GM10248 (cell line): ENCODE measurements at regions not wholly inside any gene's neighbourhood (a gene's known extent, or its start where the extent isn't known, plus 50 kb on each side); places are given as distances from the start of the nearest gene placed in this dataset.

ENCODE experiments used
- CTCF ChIA-PET: fragments of 300-600 bp; sonication (Branson Sonifier 250); formaldehyde crosslinking; extraction: SDS; loops from one replicate; lab custom pipeline; 2021; ENCODE audit warnings: antibody characterized with exemption; lab: Yijun Ruan, JAX
- POLR2A ChIA-PET: fragments of 350-650 bp; sonication (Branson Sonifier 250); formaldehyde crosslinking; extraction: SDS; loops from one replicate; lab custom pipeline; 2020; ENCODE audit warnings: antibody characterized with exemption; lab: Yijun Ruan, JAX
- DNase-seq: peaks from one replicate; pipeline ENCODE4 v3.0.0; 2012; ENCODE audit errors: extremely low spot score
- CTCF ChIP-seq: IDR thresholded peaks from 2 replicates; pipeline ENCODE4 v1.5.1; 2012; ENCODE audit warnings: mild to moderate bottlenecking, low read depth; ENCODE audit errors: extremely low read depth, missing control alignments, control extremely low read depth

GRCh38 chr6:170099387-170099786 is 191.5 kb downstream of the DLL1 start:
- ChIA-PET CTCF (interaction anchor here (1.4 kb wide), 1 partner anchor 10 kb away, joined by 3 read pairs; no protein-coding TSS in a partner anchor), POLR2A (no interaction called here)
- no peak for DNase-seq
- TF ChIP-seq CTCF, result no peak

GRCh38 chr6:170098428-170099170 is 192.3 kb downstream of the DLL1 start:
- ChIA-PET POLR2A (no interaction called here), CTCF (no interaction called here)
- DNase-seq, result no peak
- no peak for TF ChIP-seq CTCF

GRCh38 chr6:170097505-170098427 is 193.1 kb downstream of the DLL1 start:
- CTCF ChIA-PET, result no interaction called here
- no peak for DNase-seq
- TF ChIP-seq CTCF, result no peak
- POLR2A ChIA-PET, result no interaction called here

GRCh38 chr6:170096803-170097504 is 193.9 kb downstream of the DLL1 start:
- CTCF ChIA-PET, result no interaction called here

GRCh38 chr6:170096191-170096802 is 194.6 kb downstream of the DLL1 start:
- CTCF ChIA-PET, result no interaction called here
- DNase-seq, result no peak
- POLR2A ChIA-PET, result no interaction called here
- TF ChIP-seq CTCF, result no peak

More at GRCh38 chr6:170096803-170097504, 193.9 kb downstream of the DLL1 start:
- POLR2A ChIA-PET, result no interaction called here
- TF ChIP-seq CTCF, result no peak
- DNase-seq, result no peak
